ENCODE measurements at regions not wholly inside any gene's neighbourhood (a gene's known extent, or its start where the extent isn't known, plus 50 kb on each side); places are given as distances from the start of the nearest gene placed in this dataset.

- TF ChIP-seq CTCF (IDR thresholded peaks at IDR 0.05; ENCODE audit: low read depth, low read length) (no peak), MYC (IDR thresholded peaks at IDR 0.05; ENCODE audit: low read depth, low read length) (no peak)
These were observed 137.4 kb upstream of the TCERG1L start for GRCh38 chr10:131448883-131449282.

Measured in NB4 (cell line).